Hematopoietic multipotent progenitor cell (in vitro differentiated cells): ENCODE measurements at regions not wholly inside any gene's neighbourhood (a gene's known extent, or its start where the extent isn't known, plus 50 kb on each side); places are given as distances from the start of the nearest gene placed in this dataset.
"Not testable (repeated sequence)": the region's sequence is repeated elsewhere in the genome, so short reads cannot be mapped to it uniquely, and the experiment has no call there.

Experiments used
- DNase-seq, 3 donors: peaks; one replicate each; pipeline ENCODE4 v3.0.0-alpha.2; 2011 to 2015; ENCODE audit warnings: low read depth in 2 of 3, low spot score in 2 of 3

DNA sequence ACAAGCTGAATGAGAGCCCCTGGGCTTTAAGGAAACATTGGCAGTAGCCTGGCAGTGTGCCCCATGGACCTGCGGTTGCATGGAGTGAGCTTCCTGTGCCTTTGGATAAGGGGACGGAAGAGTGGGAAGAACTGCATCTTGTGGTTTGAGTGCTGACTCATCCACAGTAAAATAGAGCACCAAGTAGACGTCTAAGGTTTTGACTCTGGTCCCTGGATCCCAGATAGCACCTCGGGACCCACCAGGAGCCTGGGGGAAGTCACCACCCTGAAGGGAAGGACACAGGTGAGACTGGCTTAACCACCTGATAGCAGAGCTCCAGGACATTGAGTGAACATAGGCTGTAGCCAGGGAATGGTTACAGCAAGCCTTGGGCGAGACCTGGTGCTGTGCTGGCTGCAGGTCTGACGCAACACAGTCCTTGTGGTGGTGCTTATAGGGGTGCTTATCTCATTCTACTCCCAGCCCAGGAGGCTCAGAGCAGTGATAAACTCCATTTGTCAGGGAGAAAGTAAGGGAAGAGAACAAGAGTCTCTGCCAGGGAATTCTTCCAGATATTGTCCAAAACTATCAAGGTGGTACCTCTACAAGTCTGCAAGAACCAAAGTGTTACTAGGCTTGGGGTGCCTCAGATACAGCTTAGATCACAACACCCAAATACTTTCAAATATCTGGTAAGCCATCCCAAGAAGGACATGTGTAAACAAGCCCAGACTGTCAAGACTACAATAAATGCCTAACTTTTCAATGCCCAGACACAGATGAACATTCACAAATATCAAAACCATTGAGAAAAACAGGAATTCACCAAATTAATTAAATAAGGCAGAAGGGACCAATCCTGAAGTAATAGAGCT is 123.6 kb upstream of the TET2 start:
- peak in 2 of 3 donors; percentile 22 to 33 for DNase-seq

- DNase-seq = no peak
Observed at GRCh38 chr4:105023668-105024055, 123.0 kb upstream of the TET2 start.

GRCh38 chr4:105025263-105026017 is 121.2 kb upstream of the TET2 start:
- no peak for DNase-seq

- DNase-seq = no peak
Observed at GRCh38 chr4:105036991-105037390, 109.7 kb upstream of the TET2 start.

- DNase-seq = peak in 1 of 3 donors; percentile 17
Observed at GRCh38 chr4:105042451-105042850, 104.2 kb upstream of the TET2 start.

- DNase-seq = no peak
Observed at GRCh38 chr4:105050896-105051295, 95.8 kb upstream of the TET2 start.

DNA sequence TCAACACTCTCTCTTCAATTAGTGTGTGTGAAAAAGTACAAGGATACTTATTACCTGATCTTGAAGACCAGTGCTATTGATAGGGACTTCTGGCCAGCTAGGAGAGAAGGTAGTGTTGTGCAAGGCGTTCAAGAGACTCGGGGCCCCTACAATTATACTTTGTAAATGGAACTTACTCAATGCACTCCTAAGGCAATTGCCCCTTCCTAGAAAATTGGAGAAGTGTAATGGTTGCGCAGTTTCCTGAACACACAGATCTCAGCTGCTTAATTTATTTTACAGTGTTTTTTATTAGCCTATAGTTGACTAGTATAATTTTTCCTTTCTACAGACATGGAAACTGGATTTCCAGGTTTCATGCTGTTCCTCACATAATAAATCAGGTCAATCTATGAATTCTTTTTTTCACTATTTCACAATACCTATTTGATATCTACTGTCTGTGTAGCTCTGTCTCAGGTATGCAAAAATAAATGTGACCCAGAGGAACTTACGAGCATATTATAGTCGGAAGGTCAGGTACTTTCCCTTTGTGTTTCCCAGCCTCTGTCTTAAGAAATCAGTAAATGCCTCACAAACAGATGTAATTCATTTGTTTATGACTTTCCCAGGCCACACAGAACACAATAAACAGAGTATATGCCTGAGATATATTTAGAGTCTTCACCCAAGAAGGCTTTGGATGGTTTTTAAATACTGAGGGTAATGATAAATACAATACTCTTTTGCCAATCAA is 89.1 kb upstream of the TET2 start:
- DNase-seq = peak in 1 of 3 donors; percentile 15

DNA sequence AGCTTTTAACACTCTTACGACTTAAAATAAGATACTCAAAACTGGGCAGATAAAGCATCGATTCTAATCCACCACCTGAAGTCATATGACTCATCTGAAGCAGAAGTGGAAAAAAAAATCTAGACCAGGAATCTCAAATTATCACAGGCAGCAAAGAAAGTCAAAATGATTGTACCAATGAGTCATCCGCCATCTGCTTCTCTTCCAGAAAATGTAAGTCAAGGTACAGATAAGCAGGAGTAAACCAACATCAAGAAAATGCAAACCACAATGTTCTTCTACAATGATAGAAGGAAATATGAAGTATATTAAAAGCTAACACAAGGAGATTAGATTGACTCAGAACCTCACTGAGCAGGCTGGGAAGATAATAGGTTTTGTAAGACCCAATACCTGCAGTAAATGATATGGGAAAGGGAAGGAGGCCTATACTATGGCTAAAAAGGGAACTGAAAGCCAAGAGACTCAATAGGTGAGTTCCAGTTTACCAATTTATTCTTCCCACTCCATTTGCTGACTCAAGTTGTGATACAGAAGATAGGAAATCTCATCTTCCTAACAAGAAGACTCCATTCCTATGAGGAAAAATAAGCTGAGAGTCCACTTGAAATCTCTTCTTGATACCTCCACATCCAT is 88.4 kb upstream of the TET2 start:
- peak in 2 of 3 donors; percentile 42 to 44 for DNase-seq

- no peak for DNase-seq
Observed at GRCh38 chr4:105059337-105059736, 87.3 kb upstream of the TET2 start.

- peak in 2 of 3 donors; percentile 63 to 89 for DNase-seq
Observed at GRCh38 chr4:105060628-105061027, 86.0 kb upstream of the TET2 start.

GRCh38 chr4:105061136-105061696 is 85.5 kb upstream of the TET2 start:
- DNase-seq = peak in 2 of 3 donors; percentile 81 to 89

- DNase-seq = peak in 1 of 3 donors; percentile 61
Observed at GRCh38 chr4:105061731-105062130, 84.9 kb upstream of the TET2 start.

DNA sequence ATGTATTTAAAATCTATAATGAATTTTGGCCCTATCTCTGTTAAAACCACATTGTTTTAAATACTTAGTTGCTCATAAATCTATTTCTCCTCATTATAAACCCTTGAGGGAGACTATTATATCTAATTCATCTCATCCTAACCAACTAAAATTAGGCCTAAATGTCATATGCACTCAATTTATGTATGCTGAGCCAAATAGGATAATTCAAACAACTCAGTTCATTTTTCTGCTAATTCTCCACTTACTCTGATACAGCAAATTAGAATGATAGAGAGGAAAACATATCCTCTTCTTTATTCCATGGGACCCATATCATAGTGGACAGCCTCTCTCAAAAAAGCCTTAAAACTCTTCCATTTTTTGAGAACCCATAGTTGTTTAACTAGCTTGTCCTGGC is 80.3 kb upstream of the TET2 start:
- DNase-seq = no peak

- DNase-seq = no peak
Observed at GRCh38 chr4:105067431-105067830, 79.2 kb upstream of the TET2 start.

DNA sequence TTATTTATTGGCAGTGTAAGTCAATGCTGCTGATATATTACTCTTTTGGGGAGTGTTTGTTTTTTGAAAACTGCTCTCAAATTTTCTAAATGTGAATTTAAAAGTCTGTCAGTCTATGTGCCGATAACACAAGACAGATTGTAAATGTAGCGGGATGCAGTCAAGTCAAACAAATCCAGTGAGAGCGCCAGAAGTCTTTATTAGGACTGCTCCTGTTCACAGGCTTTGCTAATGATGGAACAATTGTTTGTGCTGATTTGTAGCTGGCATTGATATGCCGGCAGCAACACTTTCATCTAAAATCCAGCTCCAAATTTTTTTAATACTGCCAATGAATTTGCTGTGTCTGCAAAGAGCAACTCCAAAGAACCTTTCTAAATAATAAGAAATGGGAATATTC is 78.7 kb upstream of the TET2 start:
- no peak for DNase-seq

DNA sequence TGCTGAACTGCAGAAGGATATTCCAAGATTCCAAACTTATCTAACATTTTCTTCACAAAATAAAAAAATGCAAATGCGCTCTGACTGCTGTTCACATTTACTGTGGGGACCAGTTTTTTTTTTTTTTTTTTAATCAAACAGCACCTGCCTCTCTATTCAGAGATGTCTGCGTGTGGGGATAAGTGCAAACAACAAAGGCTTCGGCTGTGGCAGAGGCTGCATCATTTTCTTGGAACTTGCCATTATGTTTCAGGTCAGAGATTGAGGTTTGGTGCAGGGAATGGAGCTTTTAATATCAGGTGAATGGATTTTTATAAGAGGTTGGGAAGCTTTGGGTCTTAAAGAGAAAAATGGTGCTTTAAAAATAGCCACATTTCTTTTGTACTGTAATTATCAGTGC is 78.2 kb upstream of the TET2 start:
- DNase-seq = no peak

DNA sequence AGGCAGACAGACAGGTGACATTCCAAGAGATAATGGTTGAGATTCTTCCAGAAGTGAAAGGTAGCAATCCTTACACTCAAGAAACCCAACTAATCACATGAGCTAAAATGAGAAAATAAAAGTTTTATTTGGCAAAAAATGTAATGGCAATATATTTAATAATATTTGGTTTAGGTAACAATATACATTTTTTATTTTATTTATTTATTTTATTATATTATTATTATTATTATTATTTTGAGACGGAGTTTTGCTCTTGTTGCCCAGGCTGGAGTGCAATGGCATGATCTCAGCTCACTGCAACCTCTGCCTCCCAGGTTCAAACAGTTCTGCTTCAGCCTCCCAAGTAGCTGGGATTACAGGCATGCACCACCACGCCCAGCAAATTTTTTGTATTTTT is 74.6 kb upstream of the TET2 start:
- not testable (repeated sequence) for DNase-seq

GRCh38 chr4:105074097-105074496 is 72.6 kb upstream of the TET2 start:
- DNase-seq = no peak

GRCh38 chr4:105075045-105075444 is 71.6 kb upstream of the TET2 start:
- no peak for DNase-seq

GRCh38 chr4:105088110-105088879 is 58.4 kb upstream of the TET2 start:
- no peak for DNase-seq
